GM12865 (cell line): ENCODE measurements at regions not wholly inside any gene's neighbourhood (a gene's known extent, or its start where the extent isn't known, plus 50 kb on each side); places are given as distances from the start of the nearest gene placed in this dataset.

Experiments
- DNase-seq: peaks from one replicate; pipeline ENCODE4 v3.0.0; 2010; ENCODE audit warnings: low read depth
- H3K4me3 ChIP-seq: 2 replicates; pipeline ENCODE4 v1.5.1; 2011; ENCODE audit warnings: mild to moderate bottlenecking, low read depth, low read length, control low read depth
- CTCF ChIP-seq: IDR thresholded peaks from 2 replicates; pipeline ENCODE4 v1.5.1; 2011; ENCODE audit warnings: low read length, control low read depth, low read depth, inconsistent platforms; ENCODE audit not compliant: insufficient read depth; ENCODE audit errors: missing control alignments

DNA sequence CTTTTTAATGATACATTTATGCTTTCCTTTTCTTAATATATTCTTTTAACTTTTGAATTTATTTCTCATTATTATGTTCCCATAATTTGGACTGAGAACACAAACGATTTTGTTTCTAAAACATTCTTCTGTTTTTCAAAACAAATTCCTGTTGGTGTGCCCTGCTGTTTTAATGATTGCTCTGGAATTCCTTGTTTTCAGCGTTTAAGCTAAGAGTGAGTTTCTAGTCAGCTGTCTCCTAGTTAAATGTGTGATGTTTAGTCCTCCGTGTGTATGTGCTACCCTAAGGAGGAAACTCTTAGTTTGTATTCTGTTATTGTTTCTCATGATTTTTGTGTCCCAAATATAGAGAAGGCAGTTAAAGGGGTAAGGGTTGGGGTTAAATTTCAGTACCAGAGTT lies 306.1 kb upstream of the RGS17 start:
- H3K4me3 ChIP-seq = no peak overlapping the region
- no peak for TF ChIP-seq CTCF

DNA sequence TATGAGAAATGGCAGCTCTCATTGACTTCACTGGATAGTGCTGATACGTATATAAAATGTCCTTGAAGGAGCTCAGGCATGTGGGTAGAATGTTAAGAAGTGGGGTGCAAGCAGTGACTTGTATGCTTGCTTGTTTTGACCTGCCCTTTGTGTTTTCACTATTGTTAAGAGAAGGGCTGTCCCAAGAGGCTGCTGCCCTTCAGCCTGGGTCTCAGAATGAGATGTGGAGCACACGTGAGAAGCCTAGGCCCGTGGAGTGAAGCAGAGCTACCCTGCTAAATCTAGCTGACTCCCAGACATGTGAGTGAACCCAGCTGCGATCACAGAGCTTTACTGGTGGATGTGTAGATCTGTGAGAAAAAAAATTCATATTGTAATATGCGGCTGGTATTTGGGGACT lies 305.3 kb upstream of the RGS17 start:
- no peak for DNase-seq
- no peak for TF ChIP-seq CTCF
- no peak overlapping the region for H3K4me3 ChIP-seq

More for the DNA sequence above, 306.1 kb upstream of the RGS17 start:
- no peak for DNase-seq

DNA sequence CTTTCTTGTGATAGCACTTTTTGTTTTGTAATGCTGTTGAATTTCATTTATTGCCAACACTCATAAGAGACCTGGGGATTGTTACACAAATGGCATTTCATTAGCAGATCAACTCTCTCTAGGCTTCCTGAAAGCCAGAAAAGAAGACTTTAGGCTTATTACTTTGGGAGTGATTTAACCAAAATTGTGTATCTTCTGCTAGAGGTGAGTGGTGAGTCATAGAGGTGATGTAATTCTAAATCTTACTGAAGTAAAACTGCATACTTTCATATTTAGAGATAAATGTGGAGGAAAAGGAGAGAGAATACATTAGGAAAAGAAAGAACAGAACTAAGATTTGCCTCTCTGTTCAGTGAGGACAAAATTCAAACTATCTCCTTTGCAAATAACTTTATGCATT lies 304.7 kb upstream of the RGS17 start:
- no peak for DNase-seq
- TF ChIP-seq CTCF = no peak

DNA sequence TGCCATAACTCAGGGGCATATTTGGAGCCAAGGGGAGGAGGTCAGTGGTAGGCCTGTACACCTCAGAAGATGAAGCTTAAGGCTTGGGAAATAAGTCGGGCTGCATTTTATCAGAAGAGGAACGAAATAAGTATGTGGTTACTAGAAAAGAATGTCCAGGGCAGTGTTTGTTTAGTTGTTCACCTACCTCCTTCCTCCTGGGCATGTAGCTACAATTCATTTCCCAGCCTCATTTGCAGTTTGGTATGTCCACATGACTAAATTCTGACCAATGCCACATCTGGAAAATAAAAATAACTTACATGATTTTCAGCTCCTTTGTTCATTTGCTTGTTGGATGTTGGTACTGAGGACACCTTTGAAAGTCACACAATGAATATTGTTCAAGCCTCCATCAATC lies 294.5 kb upstream of the RGS17 start:
- TF ChIP-seq CTCF = no peak
- no peak for DNase-seq

More for the DNA sequence above, 304.7 kb upstream of the RGS17 start:
- H3K4me3 ChIP-seq = no peak overlapping the region

GRCh38 chr6:153424719-153425400 lies 293.8 kb upstream of the RGS17 start:
- no peak overlapping the region for H3K4me3 ChIP-seq
- no peak for TF ChIP-seq CTCF
- no peak for DNase-seq

More for the DNA sequence above, 294.5 kb upstream of the RGS17 start:
- no peak overlapping the region for H3K4me3 ChIP-seq

- no peak for DNase-seq
- no peak overlapping the region for H3K4me3 ChIP-seq
- TF ChIP-seq CTCF = no peak
These were observed 281.4 kb upstream of the RGS17 start for GRCh38 chr6:153412519-153412918.

DNA sequence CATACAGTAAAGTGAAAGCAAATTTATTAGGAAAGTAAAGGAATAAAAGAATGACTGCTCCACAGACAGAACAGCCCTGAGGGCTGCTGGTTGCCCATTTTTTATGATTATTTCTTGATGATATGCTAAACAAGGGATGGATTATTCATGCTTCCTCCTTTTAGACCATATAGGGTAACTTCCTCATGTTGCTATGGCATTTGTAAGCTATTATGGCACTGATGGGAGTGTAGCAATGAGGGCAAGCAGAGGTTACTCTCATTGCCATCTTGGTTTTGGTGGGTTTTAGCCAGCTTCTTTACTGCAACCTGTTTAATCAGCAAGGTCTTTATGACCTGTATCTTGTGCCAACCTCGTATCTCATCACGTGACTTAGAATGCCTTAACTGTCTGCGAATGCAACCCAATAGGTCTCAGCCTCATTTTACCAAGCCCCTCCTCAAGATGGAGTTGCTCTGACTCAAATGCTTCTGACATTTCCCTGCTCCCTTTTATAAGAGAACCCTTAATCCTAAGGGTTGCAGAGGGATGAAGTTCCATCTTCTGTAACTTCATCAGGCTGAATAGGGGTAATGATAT lies 280.1 kb upstream of the RGS17 start:
- TF ChIP-seq CTCF = no peak
- DNase-seq = no peak

More for the DNA sequence above, 280.1 kb upstream of the RGS17 start:
- no peak overlapping the region for H3K4me3 ChIP-seq
